CD14-positive monocyte (primary cell): ENCODE measurements at regions not wholly inside any gene's neighbourhood (a gene's known extent, or its start where the extent isn't known, plus 50 kb on each side); places are given as distances from the start of the nearest gene placed in this dataset.

Source experiments
- DNase-seq, 3 donors: peaks; one replicate each; pipeline ENCODE4 v3.0.0-alpha.2; 2011 to 2022
- H2AFZ ChIP-seq: 2 replicates; pipeline ENCODE4 v1.6.0; 2012; ENCODE audit warnings: mild to moderate bottlenecking, low read depth, low read length, inconsistent platforms; ENCODE audit not compliant: insufficient read depth, poor library complexity, severe bottlenecking
- H3K27ac ChIP-seq, 2 donors: 1 replicate in 1 of 2; 2 replicates in 1 of 2; pipeline ENCODE4 v1.5.1; 2012 to 2013; ENCODE audit warnings: low read length in 2 of 2, control low read depth in 1 of 2, inconsistent platforms in 1 of 2, low read depth in 1 of 2, mild to moderate bottlenecking in 1 of 2
- H3K27me3 ChIP-seq, 2 donors: one replicate each; pipeline versions ENCODE4 v1.6.0 to v1.6.1; 2011 to 2013; ENCODE audit warnings: low read length in 2 of 2; ENCODE audit not compliant: control insufficient read depth in 2 of 2, insufficient read depth in 2 of 2
- H3K36me3 ChIP-seq, 2 donors: replicated peaks in 1 of 2; 1 replicate in 1 of 2; 2 replicates in 1 of 2; pipeline versions ENCODE4 v1.5.1 to v1.6.1; 2012 to 2013; ENCODE audit warnings: low read length in 2 of 2, control low read depth in 1 of 2, inconsistent platforms in 1 of 2, mild to moderate bottlenecking in 1 of 2; ENCODE audit not compliant: insufficient read depth in 2 of 2, control insufficient read depth in 1 of 2
- H3K4me1 ChIP-seq, 2 donors: 1 replicate in 1 of 2; 2 replicates in 1 of 2; pipeline versions ENCODE4 v1.5.1 to v1.6.1; 2012 to 2013; ENCODE audit warnings: low read length in 2 of 2, control low read depth in 1 of 2, inconsistent platforms in 1 of 2, mild to moderate bottlenecking in 1 of 2, moderate library complexity in 1 of 2; ENCODE audit not compliant: insufficient read depth in 2 of 2, control insufficient read depth in 1 of 2
- H3K4me2 ChIP-seq: replicated peaks from 2 replicates; pipeline ENCODE3; 2012; ENCODE audit warnings: low read length, moderate library complexity, mild to moderate bottlenecking; ENCODE audit not compliant: poor library complexity, severe bottlenecking; ENCODE audit errors: extremely low read depth
- H3K4me3 ChIP-seq, 3 experiments: fragments of 200-600 bp in 1 of 3; sonication (generic) in 1 of 3; replicated peaks in 1 of 3; 1 replicate in 2 of 3; 2 replicates in 1 of 3; pipeline ENCODE4 v1.5.1; 2011 to 2013; ENCODE audit warnings: low read length in 3 of 3, mild to moderate bottlenecking in 3 of 3, control low read depth in 2 of 3, low read depth in 2 of 3, inconsistent platforms in 1 of 3, moderate library complexity in 1 of 3
- H3K79me2 ChIP-seq: 2 replicates; pipeline ENCODE4 v1.6.0; 2012; ENCODE audit warnings: mild to moderate bottlenecking, control low read depth, inconsistent platforms, low read length, moderate library complexity; ENCODE audit not compliant: insufficient read depth
- H3K9ac ChIP-seq: 2 replicates; pipeline ENCODE4 v1.6.0; 2017; ENCODE audit warnings: low read length, mild to moderate bottlenecking; ENCODE audit not compliant: insufficient read depth, poor library complexity, severe bottlenecking
- H3K9me3 ChIP-seq, 2 donors: replicated peaks in 1 of 2; 1 replicate in 1 of 2; 2 replicates in 1 of 2; pipeline versions ENCODE4 v1.5.1 to v1.6.1; 2012 to 2013; ENCODE audit warnings: low read length in 2 of 2, control low read depth in 1 of 2; ENCODE audit not compliant: control insufficient read depth in 1 of 2, insufficient read depth in 1 of 2
- H4K20me1 ChIP-seq: 2 replicates; pipeline ENCODE4 v1.6.0; 2012; ENCODE audit warnings: mild to moderate bottlenecking, low read length, control low read depth, moderate library complexity; ENCODE audit not compliant: insufficient read depth
- H3K27ac Mint-ChIP-seq, 7 donors: one replicate each; pipeline ENCODE4 v1.8.0; 2020; ENCODE audit warnings: mild to moderate bottlenecking in 7 of 7, mixed read lengths in 7 of 7, moderate library complexity in 6 of 7, inconsistent platforms in 2 of 7
- H3K27me3 Mint-ChIP-seq, 3 donors: one replicate each; pipeline ENCODE4 v1.8.0; 2021 to 2022; ENCODE audit warnings: low read depth in 3 of 3, mild to moderate bottlenecking in 3 of 3, mixed read lengths in 3 of 3, moderate library complexity in 3 of 3, inconsistent platforms in 1 of 3
- H3K36me3 Mint-ChIP-seq, 2 donors: one replicate each; pipeline ENCODE4 v1.8.0; 2020; ENCODE audit warnings: mixed read lengths in 2 of 2, inconsistent platforms in 1 of 2, mild to moderate bottlenecking in 1 of 2
- H3K4me1 Mint-ChIP-seq: one replicate; pipeline ENCODE4 v1.8.0; 2020; ENCODE audit warnings: mild to moderate bottlenecking, mixed read lengths
- H3K4me3 Mint-ChIP-seq, 2 donors: one replicate each; pipeline ENCODE4 v1.8.0; 2020; ENCODE audit warnings: mild to moderate bottlenecking in 2 of 2, mixed read lengths in 2 of 2, moderate library complexity in 1 of 2
- H3K9me3 Mint-ChIP-seq, 7 donors: one replicate each; pipeline ENCODE4 v1.8.0; 2020 to 2022; ENCODE audit warnings: mixed read lengths in 7 of 7, mild to moderate bottlenecking in 6 of 7, moderate library complexity in 6 of 7, inconsistent platforms in 2 of 7
- CTCF ChIP-seq: fragments of 200-600 bp; IDR thresholded peaks from one replicate; pipeline ENCODE4 v1.8.0; 2022; ENCODE audit warnings: antibody characterized with exemption, mild to moderate bottlenecking
- WGBS: methylation state at CpG from one replicate; pipeline ENCODE4 v1.1.5; 2013; ENCODE audit warnings: missing lambda C conversion rate; ENCODE audit not compliant: insufficient coverage; 5-methylcytosine and 5-hydroxymethylcytosine counted together
- intact Hi-C, 2 donors: fragments of 100-400 bp; cut with micrococcal nuclease; formaldehyde crosslinking; loops; one replicate each; pipeline versions ENCODE4 v1.15.0 to v1.15.1; 2023

- H3K36me3 ChIP-seq: no peaks in the 10 kb centered on the region
- no peak overlapping the region for H2AFZ ChIP-seq
- no peaks in the 10 kb centered on the region for H4K20me1 ChIP-seq
- Mint-ChIP-seq H3K27ac (no peak overlapping the region), H3K36me3 (no peaks in the 10 kb centered on the region), H3K4me3 (no peak overlapping the region), H3K27me3 (peaks cover 2 to 4% (median 4%) of the 10 kb centered on the region in 3 donors), H3K4me1 (no peaks in the 10 kb centered on the region), H3K9me3 (peaks cover 0 to 2% (median 0%) of the 10 kb centered on the region in 7 donors)
- H3K9ac ChIP-seq: no peak overlapping the region
- TF ChIP-seq CTCF: no peak
- 100% methylated on average over 1 of the region's 2 CpGs for WGBS
- H3K27ac ChIP-seq: no peak overlapping the region
- no peaks in the 10 kb centered on the region for H3K27me3 ChIP-seq
- intact Hi-C loops: no loop called here
- no peak for DNase-seq
- no peaks in the 10 kb centered on the region for H3K79me2 ChIP-seq
- no peaks in the 10 kb centered on the region for H3K4me1 ChIP-seq
- no peaks in the 10 kb centered on the region for H3K9me3 ChIP-seq
- H3K4me3 ChIP-seq: no peak overlapping the region
- H3K4me2 ChIP-seq: no peak overlapping the region
These were observed 177.2 kb downstream of the SEM1 start for GRCh38 chr7:96532428-96532935.

GRCh38 chr7:96531331-96531730 is 178.3 kb downstream of the SEM1 start:
- no peak for TF ChIP-seq CTCF
- H3K36me3 Mint-ChIP-seq: no peaks in the 10 kb centered on the region
- no peaks in the 10 kb centered on the region for H3K4me1 Mint-ChIP-seq
- intact Hi-C loops: no loop called here
- Histone ChIP-seq H3K9me3 (no peaks in the 10 kb centered on the region), H3K4me2 (no peak overlapping the region), H3K4me1 (no peaks in the 10 kb centered on the region), H3K27ac (no peak overlapping the region), H3K79me2 (no peaks in the 10 kb centered on the region), H4K20me1 (no peaks in the 10 kb centered on the region), H3K36me3 (no peaks in the 10 kb centered on the region), H3K9ac (no peak overlapping the region), H3K27me3 (no peaks in the 10 kb centered on the region), H2AFZ (no peak overlapping the region), H3K4me3 (no peak overlapping the region)
- peaks cover 2 to 6% (median 4%) of the 10 kb centered on the region in 3 donors for H3K27me3 Mint-ChIP-seq
- H3K9me3 Mint-ChIP-seq: peaks cover 0 to 2% (median 0%) of the 10 kb centered on the region in 7 donors
- WGBS: no CpG with 5 or more reads among the region's 1 CpG
- no peak overlapping the region for H3K4me3 Mint-ChIP-seq
- DNase-seq: no peak
- H3K27ac Mint-ChIP-seq: no peak overlapping the region
